Liver (tissue), 8 donors: ENCODE measurements at regions not wholly inside any gene's neighbourhood (a gene's known extent, or its start where the extent isn't known, plus 50 kb on each side); places are given as distances from the start of the nearest gene placed in this dataset.

Source experiments
- DNase-seq: peaks from one replicate; pipeline ENCODE4 v3.0.0-alpha.2; 2017; ENCODE audit warnings: low spot score
- H3K27ac ChIP-seq, 2 donors: one replicate each; pipeline ENCODE4 v1.7.0; 2013; ENCODE audit warnings: inconsistent platforms in 2 of 2, low read length in 2 of 2, control low read depth in 1 of 2, low read depth in 1 of 2, mild to moderate bottlenecking in 1 of 2
- H3K27me3 ChIP-seq, 4 donors: one replicate each; pipeline versions ENCODE4 v1.6.1 to v1.7.0; 2013; ENCODE audit warnings: low read length in 3 of 4, inconsistent platforms in 1 of 4, mild to moderate bottlenecking in 1 of 4, moderate library complexity in 1 of 4; ENCODE audit not compliant: control insufficient read depth in 4 of 4, insufficient read depth in 4 of 4
- H3K36me3 ChIP-seq, 4 donors: one replicate each; pipeline versions ENCODE4 v1.6.1 to v1.7.0; 2013; ENCODE audit warnings: low read length in 3 of 4, mild to moderate bottlenecking in 3 of 4, low read depth in 1 of 4, moderate library complexity in 1 of 4; ENCODE audit not compliant: control insufficient read depth in 4 of 4, insufficient read depth in 3 of 4
- H3K4me1 ChIP-seq, 4 donors: one replicate each; pipeline versions ENCODE4 v1.6.1 to v1.7.0; 2013; ENCODE audit warnings: low read length in 3 of 4, mild to moderate bottlenecking in 3 of 4, moderate library complexity in 1 of 4; ENCODE audit not compliant: control insufficient read depth in 4 of 4, insufficient read depth in 4 of 4
- H3K4me3 ChIP-seq, 3 donors: one replicate each; pipeline versions ENCODE4 v1.6.1 to v1.7.0; 2013; ENCODE audit warnings: low read length in 3 of 3, control low read depth in 1 of 3, low read depth in 1 of 3, mild to moderate bottlenecking in 1 of 3
- H3K9ac ChIP-seq, 2 donors: one replicate each; pipeline ENCODE4 v1.7.0; 2013; ENCODE audit warnings: low read length in 2 of 2, mild to moderate bottlenecking in 2 of 2, moderate library complexity in 2 of 2, control low read depth in 1 of 2, low read depth in 1 of 2
- H3K9me3 ChIP-seq, 4 donors: one replicate each; pipeline versions ENCODE4 v1.6.1 to v1.7.0; 2013; ENCODE audit warnings: low read length in 3 of 4; ENCODE audit not compliant: control insufficient read depth in 4 of 4
- ATF3 ChIP-seq: IDR thresholded peaks from 2 replicates; pipeline ENCODE4 v1.6.1; 2016; ENCODE audit warnings: antibody characterized with exemption
- EGR1 ChIP-seq, 2 donors: IDR thresholded peaks; 2 replicates each; pipeline ENCODE4 v1.6.1; 2016 to 2018; ENCODE audit warnings: antibody characterized with exemption in 2 of 2, low read depth in 2 of 2
- FOXA1 ChIP-seq: IDR thresholded peaks from 2 replicates; pipeline ENCODE4 v1.6.1; 2016; ENCODE audit warnings: antibody characterized with exemption
- FOXA2 ChIP-seq: IDR thresholded peaks from 2 replicates; pipeline ENCODE4 v1.6.1; 2016; ENCODE audit warnings: antibody characterized with exemption
- GABPA ChIP-seq, 2 donors: IDR thresholded peaks in 1 of 2; conservative IDR thresholded peaks in 1 of 2; 2 replicates each; pipeline ENCODE4 v1.6.1; 2016; ENCODE audit warnings: antibody characterized with exemption in 2 of 2, mild to moderate bottlenecking in 1 of 2, moderate library complexity in 1 of 2
- HNF4A ChIP-seq, 2 donors: conservative IDR thresholded peaks; 2 replicates each; pipeline ENCODE4 v1.6.1; 2016; ENCODE audit warnings: antibody characterized with exemption in 2 of 2, mild to moderate bottlenecking in 2 of 2
- HNF4G ChIP-seq: IDR thresholded peaks from 2 replicates; pipeline ENCODE4 v1.6.1; 2016; ENCODE audit warnings: antibody characterized with exemption
- JUND ChIP-seq, 2 donors: IDR thresholded peaks; 2 replicates each; pipeline ENCODE4 v1.6.1; 2016; ENCODE audit warnings: antibody characterized with exemption in 2 of 2
- MAX ChIP-seq: IDR thresholded peaks from 2 replicates; pipeline ENCODE4 v1.6.1; 2016; ENCODE audit warnings: antibody characterized with exemption
- NR2F2 ChIP-seq: IDR thresholded peaks from 2 replicates; pipeline ENCODE4 v1.6.1; 2016; ENCODE audit warnings: antibody characterized with exemption
- RAD21 ChIP-seq, 2 donors: IDR thresholded peaks; 2 replicates each; pipeline ENCODE4 v1.6.1; 2016; ENCODE audit warnings: antibody characterized with exemption in 2 of 2, mild to moderate bottlenecking in 2 of 2
- RXRA ChIP-seq, 2 donors: IDR thresholded peaks; 2 replicates each; pipeline ENCODE4 v1.6.1; 2017 to 2018; ENCODE audit warnings: antibody characterized with exemption in 2 of 2, mild to moderate bottlenecking in 1 of 2
- SP1 ChIP-seq: IDR thresholded peaks from 2 replicates; pipeline ENCODE4 v1.6.1; 2018; ENCODE audit warnings: antibody characterized with exemption, mild to moderate bottlenecking
- TAF1 ChIP-seq: conservative IDR thresholded peaks from 2 replicates; pipeline ENCODE4 v1.6.1; 2016; ENCODE audit warnings: antibody characterized with exemption, mild to moderate bottlenecking
- YY1 ChIP-seq: IDR thresholded peaks from 2 replicates; pipeline ENCODE4 v1.6.1; 2016; ENCODE audit warnings: antibody characterized with exemption, mild to moderate bottlenecking
- WGBS: extraction: QIAGEN DNeasy Blood & Tissue Kit; methylation state at CpG from one replicate; pipeline ENCODE4 v1.1.7; 2013; 5-methylcytosine and 5-hydroxymethylcytosine counted together
- TF ChIP-seq, protein P1 (sequence below): IDR thresholded peaks from 2 replicates; pipeline ENCODE4 v1.6.1; 2016; ENCODE audit warnings: antibody characterized with exemption
- TF ChIP-seq, protein P2 (sequence below): fragments of 150-350 bp; IDR thresholded peaks from 2 replicates; pipeline ENCODE4 v1.5.1; 2017; ENCODE audit warnings: improper control_type of control experiment, low read depth, low read length; ENCODE audit not compliant: missing input control
- donor health status: healthy.
- donor health status: healthy.
- donor health status: healthy.
- donor health status: healthy.
- donor health status: healthy.

- peak overlapping the region; percentile 70 to 82 for H3K27ac ChIP-seq
- TF ChIP-seq FOXA1, result no peak
- no peak for TF ChIP-seq GABPA (IDR thresholded peaks at IDR 0.05 in 1 of 2, conservative IDR thresholded peaks at IDR 0.05 in 1 of 2)
- no peak for TF ChIP-seq HNF4G
- no peak for TF ChIP-seq HNF4A (conservative IDR thresholded peaks at IDR 0.05)
- no peak for TF ChIP-seq MAX
- no peak for TF ChIP-seq FOXA2
- no peak for TF ChIP-seq NR2F2
- TF ChIP-seq TAF1, result no peak
- no peak for TF ChIP-seq EGR1 (IDR thresholded peaks at IDR 0.05; ENCODE audit: low read depth in 2 of 2)
- TF ChIP-seq RAD21 (IDR thresholded peaks at IDR 0.05), result no peak
- no peak for TF ChIP-seq RXRA (IDR thresholded peaks at IDR 0.05)
- TF ChIP-seq, protein P1, sequence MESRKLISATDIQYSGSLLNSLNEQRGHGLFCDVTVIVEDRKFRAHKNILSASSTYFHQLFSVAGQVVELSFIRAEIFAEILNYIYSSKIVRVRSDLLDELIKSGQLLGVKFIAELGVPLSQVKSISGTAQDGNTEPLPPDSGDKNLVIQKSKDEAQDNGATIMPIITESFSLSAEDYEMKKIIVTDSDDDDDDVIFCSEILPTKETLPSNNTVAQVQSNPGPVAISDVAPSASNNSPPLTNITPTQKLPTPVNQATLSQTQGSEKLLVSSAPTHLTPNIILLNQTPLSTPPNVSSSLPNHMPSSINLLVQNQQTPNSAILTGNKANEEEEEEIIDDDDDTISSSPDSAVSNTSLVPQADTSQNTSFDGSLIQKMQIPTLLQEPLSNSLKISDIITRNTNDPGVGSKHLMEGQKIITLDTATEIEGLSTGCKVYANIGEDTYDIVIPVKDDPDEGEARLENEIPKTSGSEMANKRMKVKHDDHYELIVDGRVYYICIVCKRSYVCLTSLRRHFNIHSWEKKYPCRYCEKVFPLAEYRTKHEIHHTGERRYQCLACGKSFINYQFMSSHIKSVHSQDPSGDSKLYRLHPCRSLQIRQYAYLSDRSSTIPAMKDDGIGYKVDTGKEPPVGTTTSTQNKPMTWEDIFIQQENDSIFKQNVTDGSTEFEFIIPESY, result no peak
Measured at GRCh38 chr1:245059806-245060424, 94.9 kb upstream of the KIF26B start.

GRCh38 chr1:245058882-245059281, 95.9 kb upstream of the KIF26B start:
- Histone ChIP-seq H3K9me3 (no peaks in the 10 kb centered on the region), H3K9ac (no peak overlapping the region), H3K4me3 (no peak overlapping the region), H3K27me3 (no peaks in the 10 kb centered on the region), H3K27ac (no peak overlapping the region), H3K4me1 (peaks cover 6 to 27% (median 10%) of the 10 kb centered on the region in 4 donors), H3K36me3 (no peaks in the 10 kb centered on the region)
- no peak for TF ChIP-seq GABPA (IDR thresholded peaks at IDR 0.05 in 1 of 2, conservative IDR thresholded peaks at IDR 0.05 in 1 of 2)
- WGBS, result 90% methylated on average over 4 of the region's 4 CpGs
- no peak for DNase-seq

More at GRCh38 chr1:245059806-245060424, 94.9 kb upstream of the KIF26B start:
- Histone ChIP-seq H3K27me3 (no peaks in the 10 kb centered on the region), H3K9me3 (no peaks in the 10 kb centered on the region), H3K4me1 (peaks cover 6 to 27% (median 10%) of the 10 kb centered on the region in 4 donors), H3K9ac (no peak overlapping the region), H3K36me3 (no peaks in the 10 kb centered on the region), H3K4me3 (no peak overlapping the region)
- DNase-seq, result no peak
- WGBS, result 60% methylated on average over 5 of the region's 5 CpGs

- Histone ChIP-seq H3K4me3 (no peak overlapping the region), H3K9me3 (no peaks in the 10 kb centered on the region), H3K4me1 (peaks cover 6 to 27% (median 10%) of the 10 kb centered on the region in 4 donors), H3K27ac (no peak overlapping the region), H3K9ac (no peak overlapping the region), H3K36me3 (no peaks in the 10 kb centered on the region), H3K27me3 (no peaks in the 10 kb centered on the region)
- no peak for DNase-seq
- 86% methylated on average over 5 of the region's 5 CpGs for WGBS
- TF ChIP-seq RAD21 (IDR thresholded peaks at IDR 0.05) (no peak), FOXA2 (no peak), RXRA (IDR thresholded peaks at IDR 0.05) (no peak), ATF3 (no peak), FOXA1 (no peak), YY1 (no peak), MAX (no peak), HNF4A (conservative IDR thresholded peaks at IDR 0.05) (no peak), HNF4G (no peak), SP1 (no peak), EGR1 (IDR thresholded peaks at IDR 0.05; ENCODE audit: low read depth in 2 of 2) (no peak), TAF1 (no peak), JUND (IDR thresholded peaks at IDR 0.05) (no peak)
- TF ChIP-seq, protein P1, result no peak
- TF ChIP-seq, protein P2, sequence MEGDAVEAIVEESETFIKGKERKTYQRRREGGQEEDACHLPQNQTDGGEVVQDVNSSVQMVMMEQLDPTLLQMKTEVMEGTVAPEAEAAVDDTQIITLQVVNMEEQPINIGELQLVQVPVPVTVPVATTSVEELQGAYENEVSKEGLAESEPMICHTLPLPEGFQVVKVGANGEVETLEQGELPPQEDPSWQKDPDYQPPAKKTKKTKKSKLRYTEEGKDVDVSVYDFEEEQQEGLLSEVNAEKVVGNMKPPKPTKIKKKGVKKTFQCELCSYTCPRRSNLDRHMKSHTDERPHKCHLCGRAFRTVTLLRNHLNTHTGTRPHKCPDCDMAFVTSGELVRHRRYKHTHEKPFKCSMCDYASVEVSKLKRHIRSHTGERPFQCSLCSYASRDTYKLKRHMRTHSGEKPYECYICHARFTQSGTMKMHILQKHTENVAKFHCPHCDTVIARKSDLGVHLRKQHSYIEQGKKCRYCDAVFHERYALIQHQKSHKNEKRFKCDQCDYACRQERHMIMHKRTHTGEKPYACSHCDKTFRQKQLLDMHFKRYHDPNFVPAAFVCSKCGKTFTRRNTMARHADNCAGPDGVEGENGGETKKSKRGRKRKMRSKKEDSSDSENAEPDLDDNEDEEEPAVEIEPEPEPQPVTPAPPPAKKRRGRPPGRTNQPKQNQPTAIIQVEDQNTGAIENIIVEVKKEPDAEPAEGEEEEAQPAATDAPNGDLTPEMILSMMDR, result no peak
Measured at GRCh38 chr1:245058436-245058835, 96.3 kb upstream of the KIF26B start.
